Lower leg skin (tissue), 3 donors: ENCODE measurements at regions not wholly inside any gene's neighbourhood (a gene's known extent, or its start where the extent isn't known, plus 50 kb on each side); places are given as distances from the start of the nearest gene placed in this dataset.

Experiments used
- CTCF ChIP-seq, 3 donors: fragments of 450-650 bp; IDR thresholded peaks; one replicate each; pipeline ENCODE4 v1.5.1; 2016; ENCODE audit warnings: antibody characterized with exemption in 3 of 3, mild to moderate bottlenecking in 3 of 3, moderate library complexity in 2 of 3
- POLR2A ChIP-seq, 2 donors: fragments of 450-650 bp; IDR thresholded peaks; one replicate each; pipeline ENCODE4 v1.6.1; 2016 to 2017; ENCODE audit warnings: antibody characterized with exemption in 2 of 2, mild to moderate bottlenecking in 1 of 2, moderate library complexity in 1 of 2

- TF ChIP-seq CTCF (IDR thresholded peaks at IDR 0.05) (no peak), POLR2A (IDR thresholded peaks at IDR 0.05) (no peak)
Measured at GRCh38 chr2:146437712-146438111, 1407.1 kb upstream of the ACVR2A start.
